Vagina (tissue), 2 donors: ENCODE measurements at regions not wholly inside any gene's neighbourhood (a gene's known extent, or its start where the extent isn't known, plus 50 kb on each side); places are given as distances from the start of the nearest gene placed in this dataset. TPM values are rescaled to one million over a fixed set of nuclear protein-coding genes. Genes with fewer than 3 reads are reported as not detected.

ENCODE experiments used
- DNase-seq, 2 donors: peaks; one replicate each; pipeline ENCODE4 v3.0.0-alpha.2; 2017; ENCODE audit errors: extremely low spot score in 2 of 2
- H3K27ac ChIP-seq: fragments of 200-600 bp; sonication (generic); one replicate; pipeline ENCODE4 v1.5.1; 2019
- H3K27me3 ChIP-seq: fragments of 200-600 bp; sonication (generic); one replicate; pipeline ENCODE4 v1.5.1; 2019
- H3K36me3 ChIP-seq, 2 donors: fragments of 200-600 bp; sonication (generic); one replicate each; pipeline ENCODE4 v1.5.1; 2017 to 2019
- H3K4me1 ChIP-seq: fragments of 200-600 bp; sonication (generic); one replicate; pipeline ENCODE4 v1.5.1; 2019
- H3K4me3 ChIP-seq, 2 donors: fragments of 200-600 bp; sonication (generic); 1 replicate in 1 of 2; 2 replicates in 1 of 2; pipeline ENCODE4 v1.5.1; 2016 to 2019
- H3K9me3 ChIP-seq: fragments of 200-600 bp; sonication (generic); one replicate; pipeline ENCODE4 v1.5.1; 2019
- POLR2A ChIP-seq, 2 donors: fragments of 450-650 bp; IDR thresholded peaks; one replicate each; pipeline ENCODE4 v1.6.1; 2017; ENCODE audit warnings: antibody characterized with exemption in 2 of 2, mild to moderate bottlenecking in 2 of 2, moderate library complexity in 2 of 2
- POLR2AphosphoS5 ChIP-seq, 2 donors: sonication (generic); formaldehyde crosslinking; IDR thresholded peaks; one replicate each; pipeline ENCODE4 v1.9.0; 2017; ENCODE audit warnings: antibody characterized with exemption in 2 of 2, mild to moderate bottlenecking in 2 of 2, low read depth in 1 of 2; ENCODE audit not compliant: insufficient read depth in 1 of 2
- intact Hi-C: fragments of 100-400 bp; cut with DNase I; formaldehyde crosslinking; loops from one replicate; pipeline ENCODE4 v1.15.1; 2023
- small RNA-seq: library from RNA; depleted of rRNA; stranded (forward); fragments of <200 nt; gene quantifications from one replicate; pipeline ENCODE3, GENCODE V24; 2016
- TF ChIP-seq, protein P1 (sequence below), 3 experiments: fragments of 450-650 bp in 2 of 3; fragments of 200-600 bp in 1 of 3; sonication (generic) in 1 of 3; IDR thresholded peaks; one replicate each; pipeline ENCODE4 v1.5.1; 2017 to 2019; ENCODE audit warnings: antibody characterized with exemption in 3 of 3, mild to moderate bottlenecking in 2 of 3, moderate library complexity in 2 of 3

DNA sequence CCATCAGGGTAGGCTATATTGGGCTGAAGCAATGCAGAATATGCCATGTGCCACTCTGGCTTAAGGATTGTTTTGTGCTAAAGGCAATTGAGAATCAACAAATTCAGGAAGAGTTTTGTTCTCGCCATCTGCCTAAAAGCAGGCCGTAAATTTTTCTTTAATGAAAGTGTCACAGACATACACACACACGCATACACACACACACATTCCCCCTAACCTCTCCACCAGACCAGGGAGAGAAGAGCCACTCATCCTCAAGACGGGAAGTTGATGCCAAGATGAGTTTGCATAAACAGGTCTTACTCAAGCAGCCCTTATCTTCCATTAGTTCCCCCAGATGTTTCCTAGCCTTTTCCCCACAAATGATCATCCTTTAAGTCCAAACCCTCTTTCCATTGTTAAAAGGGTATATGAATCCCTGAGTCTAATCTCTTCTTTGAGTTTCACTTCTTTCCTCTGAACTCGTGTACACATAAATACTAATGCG, 59.6 kb upstream of the TRIM24 start:
- Histone ChIP-seq H3K27me3 (no peaks in the 10 kb centered on the region), H3K27ac (no peak overlapping the region), H3K4me1 (no peaks in the 10 kb centered on the region), H3K36me3 (no peaks in the 10 kb centered on the region), H3K9me3 (no peaks in the 10 kb centered on the region), H3K4me3 (no peak overlapping the region)
- DNase-seq = no peak
- intact Hi-C loops = no loop called here
- no peak for TF ChIP-seq POLR2A (IDR thresholded peaks at IDR 0.05)

DNA sequence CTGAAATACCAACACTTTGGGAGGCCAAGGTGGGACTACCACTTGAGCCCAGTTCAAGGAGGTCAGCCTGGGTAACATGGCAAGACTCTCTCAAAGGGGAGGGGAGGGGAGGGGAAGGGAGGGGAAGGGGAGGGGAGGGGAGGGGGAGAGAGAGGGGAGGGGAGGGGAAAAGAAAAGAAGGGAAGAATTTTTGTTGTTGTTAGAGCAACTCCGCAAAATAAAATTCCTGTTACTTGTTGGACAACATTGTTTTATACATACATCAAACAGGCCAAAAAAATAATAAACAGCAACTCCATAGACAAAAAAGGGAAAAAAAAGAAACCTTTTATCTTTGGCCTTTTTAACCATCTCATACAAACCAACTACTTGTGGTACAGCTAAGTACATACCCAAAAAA, 57.3 kb upstream of the TRIM24 start:
- Histone ChIP-seq H3K4me3 (no peak overlapping the region), H3K36me3 (no peaks in the 10 kb centered on the region), H3K27me3 (no peaks in the 10 kb centered on the region), H3K4me1 (no peaks in the 10 kb centered on the region), H3K27ac (no peak overlapping the region), H3K9me3 (no peaks in the 10 kb centered on the region)
- TF ChIP-seq POLR2AphosphoS5 (IDR thresholded peaks at IDR 0.05; ENCODE audit: insufficient read depth in 1 of 2, low read depth in 1 of 2) = no peak
- TF ChIP-seq, protein P1, sequence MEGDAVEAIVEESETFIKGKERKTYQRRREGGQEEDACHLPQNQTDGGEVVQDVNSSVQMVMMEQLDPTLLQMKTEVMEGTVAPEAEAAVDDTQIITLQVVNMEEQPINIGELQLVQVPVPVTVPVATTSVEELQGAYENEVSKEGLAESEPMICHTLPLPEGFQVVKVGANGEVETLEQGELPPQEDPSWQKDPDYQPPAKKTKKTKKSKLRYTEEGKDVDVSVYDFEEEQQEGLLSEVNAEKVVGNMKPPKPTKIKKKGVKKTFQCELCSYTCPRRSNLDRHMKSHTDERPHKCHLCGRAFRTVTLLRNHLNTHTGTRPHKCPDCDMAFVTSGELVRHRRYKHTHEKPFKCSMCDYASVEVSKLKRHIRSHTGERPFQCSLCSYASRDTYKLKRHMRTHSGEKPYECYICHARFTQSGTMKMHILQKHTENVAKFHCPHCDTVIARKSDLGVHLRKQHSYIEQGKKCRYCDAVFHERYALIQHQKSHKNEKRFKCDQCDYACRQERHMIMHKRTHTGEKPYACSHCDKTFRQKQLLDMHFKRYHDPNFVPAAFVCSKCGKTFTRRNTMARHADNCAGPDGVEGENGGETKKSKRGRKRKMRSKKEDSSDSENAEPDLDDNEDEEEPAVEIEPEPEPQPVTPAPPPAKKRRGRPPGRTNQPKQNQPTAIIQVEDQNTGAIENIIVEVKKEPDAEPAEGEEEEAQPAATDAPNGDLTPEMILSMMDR (IDR thresholded peaks at IDR 0.05) = no peak
- TF ChIP-seq POLR2A (IDR thresholded peaks at IDR 0.05) = no peak
- intact Hi-C loops = no loop called here
- no peak for DNase-seq

DNA sequence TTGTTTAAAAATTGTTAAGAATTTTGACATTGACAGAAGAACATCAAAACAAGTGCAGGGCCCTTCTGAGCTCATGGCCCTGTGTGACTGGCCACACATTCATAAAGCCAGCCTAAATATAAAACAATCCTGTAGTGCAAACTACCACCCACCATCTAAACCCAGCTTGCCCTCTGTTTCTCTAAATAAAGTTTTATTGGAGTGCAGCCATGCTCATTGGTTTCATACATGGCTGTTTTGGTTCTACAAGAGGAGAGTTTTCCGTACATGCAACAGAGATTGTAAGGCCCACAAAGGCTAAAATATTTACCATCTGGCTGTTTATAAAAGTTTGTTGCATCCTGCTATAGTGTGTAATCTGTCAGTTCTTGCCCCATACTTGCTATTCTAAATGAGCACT, 54.6 kb upstream of the TRIM24 start:
- Histone ChIP-seq H3K4me1 (no peaks in the 10 kb centered on the region), H3K27ac (no peak overlapping the region), H3K36me3 (no peaks in the 10 kb centered on the region), H3K4me3 (no peak overlapping the region), H3K27me3 (no peaks in the 10 kb centered on the region), H3K9me3 (no peaks in the 10 kb centered on the region)
- no peak for DNase-seq
- TF ChIP-seq POLR2AphosphoS5 (IDR thresholded peaks at IDR 0.05; ENCODE audit: insufficient read depth in 1 of 2, low read depth in 1 of 2) = no peak
- TF ChIP-seq, protein P1 (IDR thresholded peaks at IDR 0.05) = no peak
- TF ChIP-seq POLR2A (IDR thresholded peaks at IDR 0.05) = no peak
- intact Hi-C loops = no loop called here

DNA sequence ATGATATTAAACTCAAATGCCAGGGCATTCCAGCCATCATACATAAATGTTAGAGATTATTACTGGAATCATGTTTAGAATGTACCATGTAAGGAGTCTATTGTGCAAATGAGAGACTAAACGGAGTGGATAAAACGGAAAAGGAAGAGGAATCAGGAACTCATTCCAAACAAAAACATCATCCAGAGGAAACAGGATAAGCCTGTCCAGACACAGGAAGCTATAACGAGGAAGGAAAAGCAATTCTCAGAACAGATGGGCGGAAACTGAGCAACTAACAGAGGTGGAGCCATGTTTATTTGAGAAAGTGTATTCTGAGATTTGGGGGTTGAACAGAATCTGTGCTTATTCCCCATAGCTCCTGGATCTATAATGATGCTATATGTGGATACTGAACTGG, 52.3 kb upstream of the TRIM24 start:
- Histone ChIP-seq H3K27ac (no peak overlapping the region), H3K27me3 (no peaks in the 10 kb centered on the region), H3K9me3 (no peaks in the 10 kb centered on the region), H3K4me3 (no peak overlapping the region), H3K36me3 (no peaks in the 10 kb centered on the region), H3K4me1 (no peaks in the 10 kb centered on the region)
- intact Hi-C loops = no loop called here
- DNase-seq = no peak
- TF ChIP-seq POLR2AphosphoS5 (IDR thresholded peaks at IDR 0.05; ENCODE audit: insufficient read depth in 1 of 2, low read depth in 1 of 2) (no peak), POLR2A (IDR thresholded peaks at IDR 0.05) (no peak)
- TF ChIP-seq, protein P1 (IDR thresholded peaks at IDR 0.05) = no peak

Small RNA genes in the stretch of these regions (small RNA-seq; reads per million reads assigned to genes)
- gene RF00019 = not detected
- not detected for gene RF00432
